AG04449 (cell line): ENCODE measurements at regions not wholly inside any gene's neighbourhood (a gene's known extent, or its start where the extent isn't known, plus 50 kb on each side); places are given as distances from the start of the nearest gene placed in this dataset.

ENCODE experiments used
- CTCF ChIA-PET: fragments of 350-600 bp; formaldehyde crosslinking; extraction: SDS; loops from one replicate; lab custom pipeline; 2021; ENCODE audit warnings: antibody characterized with exemption; lab: Yijun Ruan, JAX
- POLR2A ChIA-PET: fragments of 400-600, 350-600 bp; formaldehyde crosslinking; extraction: SDS; loops from one replicate; lab custom pipeline; 2020; ENCODE audit warnings: antibody characterized with exemption, inconsistent platforms; lab: Yijun Ruan, JAX
- DNase-seq: peaks from one replicate; pipeline ENCODE4 v3.0.0-alpha.2; 2010; ENCODE audit warnings: low read depth, low spot score
- H3K4me3 ChIP-seq: 2 replicates; pipeline ENCODE4 v1.5.1; 2011; ENCODE audit warnings: low read depth, mild to moderate bottlenecking, control low read depth, low read length
- CTCF ChIP-seq: IDR thresholded peaks from one replicate; pipeline ENCODE4 v1.5.1; 2011; ENCODE audit warnings: mild to moderate bottlenecking, moderate library complexity, low read length, control low read depth, inconsistent platforms; ENCODE audit not compliant: insufficient read depth; ENCODE audit errors: missing control alignments

GRCh38 chr17:54013072-54013471 lies 190.3 kb downstream of the KIF2B start:
- ChIA-PET CTCF (no interaction called here), POLR2A (no interaction called here)
- H3K4me3 ChIP-seq, result no peak overlapping the region
- DNase-seq, result no peak
- TF ChIP-seq CTCF, result no peak

GRCh38 chr17:54015734-54016133 lies 193.0 kb downstream of the KIF2B start:
- no peak for TF ChIP-seq CTCF
- no peak for DNase-seq
- H3K4me3 ChIP-seq, result no peak overlapping the region
- ChIA-PET CTCF (no interaction called here), POLR2A (no interaction called here)

- no peak for TF ChIP-seq CTCF
- CTCF ChIA-PET, result no interaction called here
- POLR2A ChIA-PET, result no interaction called here
- no peak for DNase-seq
- no peak overlapping the region for H3K4me3 ChIP-seq
These were observed 198.7 kb downstream of the KIF2B start for GRCh38 chr17:54021418-54021817.

GRCh38 chr17:54028986-54029580 lies 206.4 kb downstream of the KIF2B start:
- TF ChIP-seq CTCF, result no peak
- POLR2A ChIA-PET, result no interaction called here
- no peak overlapping the region for H3K4me3 ChIP-seq
- no peak for DNase-seq
- CTCF ChIA-PET, result no interaction called here

- no peak overlapping the region for H3K4me3 ChIP-seq
- no peak for TF ChIP-seq CTCF
- CTCF ChIA-PET, result no interaction called here
- no peak for DNase-seq
- POLR2A ChIA-PET, result no interaction called here
These were observed 207.3 kb downstream of the KIF2B start for GRCh38 chr17:54029986-54030385.

- CTCF ChIA-PET, result no interaction called here
- POLR2A ChIA-PET, result no interaction called here
- no peak for DNase-seq
- H3K4me3 ChIP-seq, result no peak overlapping the region
- TF ChIP-seq CTCF, result no peak
These were observed 223.8 kb downstream of the KIF2B start for GRCh38 chr17:54046570-54046969.
